ENCODE measurements at regions not wholly inside any gene's neighbourhood (a gene's known extent, or its start where the extent isn't known, plus 50 kb on each side); places are given as distances from the start of the nearest gene placed in this dataset.

DNA sequence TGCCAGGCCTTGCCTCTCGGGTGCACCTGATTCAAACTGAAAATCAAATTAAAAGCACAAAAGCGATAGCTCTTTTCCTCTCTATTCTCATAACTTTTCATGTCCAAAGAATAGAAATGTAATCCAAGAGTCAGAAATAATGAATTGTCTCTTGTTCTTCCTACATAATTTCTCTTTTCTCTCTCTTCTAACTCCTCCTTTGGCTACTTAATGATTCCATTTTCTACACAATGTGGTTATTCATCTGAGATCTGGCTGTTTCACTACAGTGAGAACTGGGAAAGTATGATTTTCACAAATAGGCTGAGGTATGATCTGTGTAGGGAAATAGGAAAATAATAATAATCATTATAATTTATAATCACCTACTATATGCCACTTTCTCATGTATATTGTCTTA lies 703.5 kb downstream of the PDHA2 start:
- intact Hi-C loops (cut with micrococcal nuclease) = no loop called here
- H3K4me3 Mint-ChIP-seq = no peak overlapping the region
- Histone ChIP-seq H4K20me1 (ENCODE audit: control insufficient read depth, insufficient read depth, low read length, poor library complexity, severe bottlenecking) (no peaks in the 10 kb centered on the region), H3K4me2 (replicated peaks; ENCODE audit: low read depth, low read length, poor library complexity, severe bottlenecking) (no peak overlapping the region), H3K27ac (ENCODE audit: low read length in 2 of 2) (no peak overlapping the region), H3K4me1 (ENCODE audit: control insufficient read depth in 2 of 2, insufficient read depth in 2 of 2, low read length in 2 of 2) (no peaks in the 10 kb centered on the region), H3K9ac (ENCODE audit: low read length) (no peak overlapping the region), H3K4me3 (ENCODE audit: control extremely low read depth in 1 of 5, extremely low read depth in 1 of 5, insufficient read depth in 1 of 5, low read depth in 2 of 5, low read length in 4 of 5) (no peak overlapping the region), H3K36me3 (replicated peaks in 1 of 2; ENCODE audit: control extremely low read depth in 1 of 2, control insufficient read depth in 1 of 2, extremely low read depth in 1 of 2, insufficient read depth in 2 of 2, low read length in 1 of 2) (no peaks in the 10 kb centered on the region), H3K27me3 (replicated peaks in 1 of 4; ENCODE audit: control extremely low read depth in 1 of 4, control insufficient read depth in 3 of 4, insufficient read depth in 4 of 4, low read length in 3 of 4) (no peaks in the 10 kb centered on the region), H3K9me3 (ENCODE audit: control extremely low read depth in 1 of 3, control insufficient read depth in 2 of 3, insufficient read depth in 1 of 3, low read length in 2 of 3) (no peaks in the 10 kb centered on the region), H3K79me2 (ENCODE audit: control insufficient read depth, insufficient read depth, low read length) (no peaks in the 10 kb centered on the region), H2AFZ (ENCODE audit: insufficient read depth, low read depth, low read length, poor library complexity, severe bottlenecking) (no peak overlapping the region)
- H3K9me3 Mint-ChIP-seq (ENCODE audit: insufficient read depth) = no peaks in the 10 kb centered on the region
- ATAC-seq (ENCODE audit: low read depth) (no peak), DNase-seq (no peak)
- ChIA-PET CTCF (no interaction called here), POLR2A (no interaction called here)
- no CpG with 5 or more reads among the region's 2 CpGs for WGBS (ENCODE audit: insufficient coverage)
- H3K27ac Mint-ChIP-seq = no peak overlapping the region
- TF ChIP-seq, protein P1, sequence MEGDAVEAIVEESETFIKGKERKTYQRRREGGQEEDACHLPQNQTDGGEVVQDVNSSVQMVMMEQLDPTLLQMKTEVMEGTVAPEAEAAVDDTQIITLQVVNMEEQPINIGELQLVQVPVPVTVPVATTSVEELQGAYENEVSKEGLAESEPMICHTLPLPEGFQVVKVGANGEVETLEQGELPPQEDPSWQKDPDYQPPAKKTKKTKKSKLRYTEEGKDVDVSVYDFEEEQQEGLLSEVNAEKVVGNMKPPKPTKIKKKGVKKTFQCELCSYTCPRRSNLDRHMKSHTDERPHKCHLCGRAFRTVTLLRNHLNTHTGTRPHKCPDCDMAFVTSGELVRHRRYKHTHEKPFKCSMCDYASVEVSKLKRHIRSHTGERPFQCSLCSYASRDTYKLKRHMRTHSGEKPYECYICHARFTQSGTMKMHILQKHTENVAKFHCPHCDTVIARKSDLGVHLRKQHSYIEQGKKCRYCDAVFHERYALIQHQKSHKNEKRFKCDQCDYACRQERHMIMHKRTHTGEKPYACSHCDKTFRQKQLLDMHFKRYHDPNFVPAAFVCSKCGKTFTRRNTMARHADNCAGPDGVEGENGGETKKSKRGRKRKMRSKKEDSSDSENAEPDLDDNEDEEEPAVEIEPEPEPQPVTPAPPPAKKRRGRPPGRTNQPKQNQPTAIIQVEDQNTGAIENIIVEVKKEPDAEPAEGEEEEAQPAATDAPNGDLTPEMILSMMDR (IDR thresholded peaks at IDR 0.05) = no peak
- TF ChIP-seq EZH2 (IDR thresholded peaks at IDR 0.05; ENCODE audit: borderline replicate concordance, insufficient read depth, low read depth, low read length, poor library complexity, severe bottlenecking) = no peak
- no peaks in the 10 kb centered on the region for H3K4me1 Mint-ChIP-seq
- H3K27me3 Mint-ChIP-seq = no peaks in the 10 kb centered on the region

DNA sequence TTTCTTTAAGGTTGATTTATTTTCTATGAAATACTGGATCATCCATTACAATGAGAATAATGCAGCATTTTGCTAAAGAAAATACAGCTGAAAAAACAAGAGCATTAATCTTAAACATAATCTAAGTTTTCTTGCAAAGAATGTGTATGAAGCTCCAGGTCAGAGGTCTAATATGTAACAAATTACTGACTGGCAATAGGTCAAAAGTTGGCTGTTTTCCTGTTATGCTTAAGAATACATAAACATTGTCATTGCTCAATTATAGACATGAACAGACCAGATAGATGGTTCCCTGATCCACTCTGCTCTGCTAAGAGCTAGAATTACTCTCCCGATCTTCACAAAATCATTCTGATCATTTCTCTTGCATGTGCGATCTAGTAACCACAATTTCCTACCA lies 718.6 kb downstream of the PDHA2 start:
- H2AFZ ChIP-seq (ENCODE audit: insufficient read depth, low read depth, low read length, poor library complexity, severe bottlenecking) = no peak overlapping the region
- no peaks in the 10 kb centered on the region for H3K9me3 Mint-ChIP-seq (ENCODE audit: insufficient read depth)
- H3K27ac ChIP-seq (ENCODE audit: low read length in 2 of 2) = no peak overlapping the region
- no peak for TF ChIP-seq EZH2 (IDR thresholded peaks at IDR 0.05; ENCODE audit: borderline replicate concordance, insufficient read depth, low read depth, low read length, poor library complexity, severe bottlenecking)
- TF ChIP-seq, protein P1 (IDR thresholded peaks at IDR 0.05) = no peak
- H3K4me1 ChIP-seq (ENCODE audit: control insufficient read depth in 2 of 2, insufficient read depth in 2 of 2, low read length in 2 of 2) = no peaks in the 10 kb centered on the region
- no peak overlapping the region for H3K4me3 ChIP-seq (ENCODE audit: control extremely low read depth in 1 of 5, extremely low read depth in 1 of 5, insufficient read depth in 1 of 5, low read depth in 2 of 5, low read length in 4 of 5)
- ChIA-PET CTCF (no interaction called here), POLR2A (no interaction called here)
- intact Hi-C loops (cut with micrococcal nuclease) = no loop called here
- H4K20me1 ChIP-seq (ENCODE audit: control insufficient read depth, insufficient read depth, low read length, poor library complexity, severe bottlenecking) = no peaks in the 10 kb centered on the region
- ATAC-seq (ENCODE audit: low read depth) (no peak), DNase-seq (no peak)
- no peak overlapping the region for H3K27ac Mint-ChIP-seq
- no peak overlapping the region for H3K4me3 Mint-ChIP-seq
- H3K4me2 ChIP-seq (replicated peaks; ENCODE audit: low read depth, low read length, poor library complexity, severe bottlenecking) = no peak overlapping the region
- no peaks in the 10 kb centered on the region for H3K79me2 ChIP-seq (ENCODE audit: control insufficient read depth, insufficient read depth, low read length)
- no peaks in the 10 kb centered on the region for H3K27me3 ChIP-seq (replicated peaks in 1 of 4; ENCODE audit: control extremely low read depth in 1 of 4, control insufficient read depth in 3 of 4, insufficient read depth in 4 of 4, low read length in 3 of 4)
- H3K27me3 Mint-ChIP-seq = no peaks in the 10 kb centered on the region
- H3K36me3 ChIP-seq (replicated peaks in 1 of 2; ENCODE audit: control extremely low read depth in 1 of 2, control insufficient read depth in 1 of 2, extremely low read depth in 1 of 2, insufficient read depth in 2 of 2, low read length in 1 of 2) = no peaks in the 10 kb centered on the region
- H3K9ac ChIP-seq (ENCODE audit: low read length) = no peak overlapping the region
- 83% methylated on average over 1 of the region's 2 CpGs for WGBS (ENCODE audit: insufficient coverage)
- no peaks in the 10 kb centered on the region for H3K9me3 ChIP-seq (ENCODE audit: control extremely low read depth in 1 of 3, control insufficient read depth in 2 of 3, insufficient read depth in 1 of 3, low read length in 2 of 3)
- no peaks in the 10 kb centered on the region for H3K4me1 Mint-ChIP-seq
